GM10266 (cell line): ENCODE measurements at regions not wholly inside any gene's neighbourhood (a gene's known extent, or its start where the extent isn't known, plus 50 kb on each side); places are given as distances from the start of the nearest gene placed in this dataset.
"Not testable (repeated sequence)": the region's sequence is repeated elsewhere in the genome, so short reads cannot be mapped to it uniquely, and the experiment has no call there.

ENCODE experiments used
- DNase-seq: peaks from one replicate; pipeline ENCODE4 v3.0.0; 2012; ENCODE audit errors: extremely low spot score
- TF ChIP-seq, protein P1 (sequence below): IDR thresholded peaks from 2 replicates; pipeline ENCODE4 v1.5.1; 2012; ENCODE audit warnings: mild to moderate bottlenecking, low read depth; ENCODE audit not compliant: control insufficient read depth, insufficient read depth; ENCODE audit errors: missing control alignments

DNA sequence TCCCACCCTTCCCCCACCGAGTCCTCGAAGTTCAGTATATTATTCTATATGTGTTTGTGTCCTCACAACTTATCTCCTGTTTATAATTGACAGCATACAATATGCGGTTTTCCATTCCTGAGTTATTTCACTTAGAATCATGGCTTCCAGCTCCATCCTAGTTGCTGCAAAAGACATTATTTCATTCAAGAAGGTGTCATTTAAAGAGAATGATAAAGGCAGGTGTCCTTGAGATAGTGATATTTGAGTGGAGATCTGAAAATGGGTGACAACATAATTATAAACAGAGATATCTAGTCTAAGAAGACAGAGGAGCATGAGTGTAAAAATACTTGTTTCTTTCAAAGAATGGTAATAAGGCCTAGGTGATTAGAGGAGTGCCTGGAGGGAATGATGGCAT, 876.8 kb downstream of the SLC6A15 start:
- TF ChIP-seq, protein P1, sequence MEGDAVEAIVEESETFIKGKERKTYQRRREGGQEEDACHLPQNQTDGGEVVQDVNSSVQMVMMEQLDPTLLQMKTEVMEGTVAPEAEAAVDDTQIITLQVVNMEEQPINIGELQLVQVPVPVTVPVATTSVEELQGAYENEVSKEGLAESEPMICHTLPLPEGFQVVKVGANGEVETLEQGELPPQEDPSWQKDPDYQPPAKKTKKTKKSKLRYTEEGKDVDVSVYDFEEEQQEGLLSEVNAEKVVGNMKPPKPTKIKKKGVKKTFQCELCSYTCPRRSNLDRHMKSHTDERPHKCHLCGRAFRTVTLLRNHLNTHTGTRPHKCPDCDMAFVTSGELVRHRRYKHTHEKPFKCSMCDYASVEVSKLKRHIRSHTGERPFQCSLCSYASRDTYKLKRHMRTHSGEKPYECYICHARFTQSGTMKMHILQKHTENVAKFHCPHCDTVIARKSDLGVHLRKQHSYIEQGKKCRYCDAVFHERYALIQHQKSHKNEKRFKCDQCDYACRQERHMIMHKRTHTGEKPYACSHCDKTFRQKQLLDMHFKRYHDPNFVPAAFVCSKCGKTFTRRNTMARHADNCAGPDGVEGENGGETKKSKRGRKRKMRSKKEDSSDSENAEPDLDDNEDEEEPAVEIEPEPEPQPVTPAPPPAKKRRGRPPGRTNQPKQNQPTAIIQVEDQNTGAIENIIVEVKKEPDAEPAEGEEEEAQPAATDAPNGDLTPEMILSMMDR = no peak
- DNase-seq = no peak

DNA sequence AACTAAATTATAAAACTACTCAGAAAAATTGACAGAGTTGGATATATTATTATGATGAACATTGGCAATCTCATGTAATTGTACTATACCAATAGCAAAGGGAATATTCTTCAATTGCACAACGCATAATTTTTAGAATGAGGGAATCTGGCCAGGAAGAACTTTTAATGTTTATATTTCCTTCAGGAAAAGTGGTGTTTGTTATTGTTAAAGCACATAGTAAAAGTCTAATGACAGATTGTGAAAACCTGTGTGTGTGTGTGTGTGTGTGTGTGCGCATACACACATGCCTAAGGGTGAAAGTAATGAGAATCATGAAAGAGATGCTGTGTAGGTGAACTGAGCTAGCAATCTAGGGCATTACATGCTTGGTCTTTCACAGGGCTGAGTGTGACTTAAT, 877.7 kb downstream of the SLC6A15 start:
- DNase-seq = no peak
- TF ChIP-seq, protein P1 = no peak

DNA sequence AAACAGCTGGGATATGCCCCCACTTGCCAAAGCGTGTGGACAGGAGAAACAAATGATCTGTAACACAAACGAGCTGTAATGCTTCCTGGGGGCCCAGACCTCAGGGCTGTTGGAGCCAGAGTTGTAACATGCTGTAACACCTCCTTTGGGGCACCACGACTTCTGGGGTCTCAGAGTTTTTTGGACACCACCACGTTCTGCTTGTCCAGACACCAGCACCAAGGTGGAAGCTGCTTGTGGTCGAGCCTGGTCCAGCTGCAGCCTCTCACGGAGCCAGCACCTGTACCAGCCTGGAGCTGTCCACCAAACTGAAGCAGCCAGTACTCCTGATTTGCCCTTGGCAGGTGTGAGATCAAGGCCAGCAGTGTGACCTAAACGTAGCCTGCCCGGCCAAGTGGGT, 879.4 kb downstream of the SLC6A15 start:
- TF ChIP-seq, protein P1 = no peak
- DNase-seq = no peak

DNA sequence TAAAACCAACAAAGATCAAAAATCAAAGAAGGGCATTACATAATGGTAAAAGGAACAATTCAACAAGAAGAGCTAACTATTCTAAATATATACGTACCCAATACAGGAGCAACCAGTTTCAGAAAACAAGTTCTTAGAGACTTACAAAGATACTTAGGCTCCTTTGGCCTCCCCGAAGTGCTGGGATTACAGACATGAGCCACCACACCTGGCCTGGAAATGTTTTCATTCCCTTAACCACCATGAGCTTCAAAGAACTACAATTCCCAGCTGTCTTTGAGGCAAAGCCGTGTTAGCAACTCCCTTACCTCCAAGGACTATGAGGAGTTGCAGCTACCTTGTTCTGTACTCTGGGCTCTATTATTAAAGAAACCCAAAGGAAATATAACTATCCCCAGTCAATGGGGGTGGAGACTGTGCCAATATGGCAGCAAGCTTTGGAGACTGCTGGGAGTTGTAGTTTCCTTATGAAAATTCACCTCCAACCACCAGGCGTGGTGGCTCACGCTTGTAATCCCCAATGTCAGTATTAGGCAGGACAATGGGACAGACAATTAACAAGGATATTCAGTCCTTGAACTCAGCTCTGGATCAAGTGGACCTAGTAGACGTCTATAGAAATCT, 893.9 kb downstream of the SLC6A15 start:
- DNase-seq = not testable (repeated sequence)

DNA sequence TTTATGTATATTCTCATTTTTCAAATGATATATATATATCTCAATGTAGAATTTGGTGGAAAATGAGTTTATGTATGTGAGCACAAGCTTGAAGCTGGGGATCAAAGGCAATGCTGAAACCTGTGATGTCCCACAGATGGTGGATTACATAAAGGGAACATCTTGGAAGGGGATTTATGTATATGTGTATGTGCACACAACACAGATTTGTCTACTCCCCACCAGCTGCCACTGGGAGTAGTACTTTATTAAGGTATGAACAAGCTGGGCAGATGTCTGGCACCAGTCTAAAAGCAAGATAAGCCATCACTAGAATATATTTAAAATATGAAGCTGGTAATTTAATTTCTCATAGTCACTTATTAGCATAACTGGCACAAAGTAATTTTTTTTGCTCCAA, 895.6 kb downstream of the SLC6A15 start:
- TF ChIP-seq, protein P1 = no peak
- DNase-seq = no peak

DNA sequence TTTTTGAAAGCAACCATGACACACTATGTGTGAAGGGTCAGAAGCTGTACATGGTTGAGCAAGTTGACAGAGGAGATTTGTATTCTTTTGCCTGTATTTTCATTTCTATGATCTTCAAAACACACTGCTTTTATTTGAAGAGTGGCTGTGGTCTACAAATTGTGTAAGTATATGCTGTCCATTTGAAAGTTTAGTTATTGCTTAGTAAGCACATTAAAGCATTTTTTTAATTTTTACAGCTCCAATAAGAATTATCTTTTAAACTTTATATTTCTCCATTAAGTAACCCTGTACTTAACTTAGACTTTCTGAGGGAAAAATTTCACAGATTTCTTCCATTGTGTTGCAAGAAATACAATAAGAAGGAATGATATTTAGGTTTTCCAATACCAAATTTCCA, 915.2 kb downstream of the SLC6A15 start:
- TF ChIP-seq, protein P1 = no peak
- DNase-seq = no peak

DNA sequence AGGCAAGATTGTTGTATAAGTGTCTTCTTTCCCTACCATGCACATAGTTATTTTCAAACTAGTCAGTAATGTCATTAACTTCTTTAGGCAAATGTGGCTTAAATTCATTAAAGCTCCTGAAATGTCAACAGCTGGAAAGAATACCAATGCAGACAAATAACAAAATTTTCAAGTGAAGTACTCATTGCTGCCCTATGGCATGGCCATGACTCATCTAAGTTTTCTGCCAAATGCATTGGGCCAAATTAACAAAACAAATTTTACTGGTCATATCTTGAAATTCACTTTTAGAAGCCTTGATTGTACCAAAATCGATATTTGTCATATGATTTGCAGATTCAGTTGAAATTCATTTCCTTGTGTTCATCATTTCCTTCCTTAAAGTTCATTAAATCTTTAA, 915.9 kb downstream of the SLC6A15 start:
- TF ChIP-seq, protein P1 = no peak
- DNase-seq = no peak

DNA sequence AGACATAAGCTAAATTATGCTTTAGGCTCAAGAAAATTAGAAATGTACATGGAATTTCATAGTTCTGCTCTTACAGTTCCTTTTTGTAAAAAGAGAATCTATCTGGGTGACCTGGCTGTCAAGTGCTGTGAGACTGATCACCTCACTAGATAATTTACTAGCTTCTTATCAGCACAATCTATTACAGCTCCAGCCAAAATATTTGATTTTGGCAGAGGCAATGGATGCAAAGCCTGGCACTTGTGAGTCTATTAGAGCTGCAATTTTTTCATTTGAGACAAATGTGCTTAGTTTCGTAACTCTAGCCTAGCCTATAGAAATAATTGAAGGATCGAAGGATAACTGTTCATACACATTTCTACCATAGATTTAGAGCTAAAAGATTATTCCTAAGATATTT, 927.5 kb downstream of the SLC6A15 start:
- no peak for DNase-seq
- TF ChIP-seq, protein P1 = no peak
